GM21825 (cell line): ENCODE measurements at regions not wholly inside any gene's neighbourhood (a gene's known extent, or its start where the extent isn't known, plus 50 kb on each side); places are given as distances from the start of the nearest gene placed in this dataset.
"Not testable (repeated sequence)": the region's sequence is repeated elsewhere in the genome, so short reads cannot be mapped to it uniquely, and the experiment has no call there.

Source experiments
- ATAC-seq: cut with Tn5 transposase; IDR thresholded peaks from one replicate; pipeline ENCODE4 v1.9.1; 2021; ENCODE audit warnings: mild to moderate bottlenecking, moderate library complexity; ENCODE audit not compliant: unreplicated experiment

GRCh38 chr12:131529196-131530040 lies 181.5 kb upstream of the SFSWAP start:
- no peak for ATAC-seq

- no peak for ATAC-seq
Observed at GRCh38 chr12:131530041-131530332, 180.9 kb upstream of the SFSWAP start.

GRCh38 chr12:131530422-131530821 lies 180.5 kb upstream of the SFSWAP start:
- ATAC-seq, result no peak

GRCh38 chr12:131533139-131533538 lies 177.8 kb upstream of the SFSWAP start:
- ATAC-seq, result no peak

- no peak for ATAC-seq
Observed at GRCh38 chr12:131535779-131536178, 175.1 kb upstream of the SFSWAP start.

- no peak for ATAC-seq
Observed at GRCh38 chr12:131536337-131536736, 174.6 kb upstream of the SFSWAP start.

GRCh38 chr12:131536766-131537165 lies 174.1 kb upstream of the SFSWAP start:
- ATAC-seq, result no peak

- ATAC-seq, result no peak
Observed at GRCh38 chr12:131537267-131537958, 173.5 kb upstream of the SFSWAP start.

GRCh38 chr12:131539381-131539780 lies 171.5 kb upstream of the SFSWAP start:
- no peak for ATAC-seq

GRCh38 chr12:131540138-131540623 lies 170.7 kb upstream of the SFSWAP start:
- ATAC-seq, result no peak

- ATAC-seq, result not testable (repeated sequence)
Observed at GRCh38 chr12:131541512-131541911, 169.4 kb upstream of the SFSWAP start.

GRCh38 chr12:131542351-131542750 lies 168.5 kb upstream of the SFSWAP start:
- ATAC-seq, result no peak

- no peak for ATAC-seq
Observed at GRCh38 chr12:131543040-131543439, 167.8 kb upstream of the SFSWAP start.

GRCh38 chr12:131547555-131547954 lies 163.3 kb upstream of the SFSWAP start:
- no peak for ATAC-seq

- ATAC-seq, result no peak
Observed at GRCh38 chr12:131550121-131550520, 160.8 kb upstream of the SFSWAP start.

GRCh38 chr12:131551675-131552491 lies 159.0 kb upstream of the SFSWAP start:
- no peak for ATAC-seq

GRCh38 chr12:131552492-131552863 lies 158.4 kb upstream of the SFSWAP start:
- no peak for ATAC-seq

- no peak for ATAC-seq
Observed at GRCh38 chr12:131553096-131553777, 157.7 kb upstream of the SFSWAP start.

GRCh38 chr12:131555197-131555846 lies 155.6 kb upstream of the SFSWAP start:
- no peak for ATAC-seq

GRCh38 chr12:131555866-131556265 lies 155.0 kb upstream of the SFSWAP start:
- ATAC-seq, result no peak
